ENCODE measurements at regions not wholly inside any gene's neighbourhood (a gene's known extent, or its start where the extent isn't known, plus 50 kb on each side); places are given as distances from the start of the nearest gene placed in this dataset.

DNA sequence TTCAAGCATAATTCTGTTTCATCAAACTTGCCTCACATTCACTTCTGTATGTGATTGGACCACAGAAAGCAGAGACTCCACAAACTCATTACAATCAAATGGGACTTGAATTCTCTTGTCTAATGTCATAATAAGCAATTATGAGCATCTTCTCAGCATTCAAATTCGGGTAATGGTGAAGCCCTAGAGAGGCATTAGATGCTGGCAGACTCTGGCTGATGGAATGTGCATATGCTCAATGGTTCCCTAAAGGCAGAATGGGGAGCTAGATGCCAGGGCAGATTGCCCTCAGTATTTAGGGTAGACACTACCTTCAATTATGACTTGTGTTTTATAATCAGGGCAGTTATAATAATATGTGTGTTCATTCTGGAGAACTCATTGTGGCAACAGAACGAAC lies 127.9 kb downstream of the HDGFL1 start:
- TF ChIP-seq, protein P1, sequence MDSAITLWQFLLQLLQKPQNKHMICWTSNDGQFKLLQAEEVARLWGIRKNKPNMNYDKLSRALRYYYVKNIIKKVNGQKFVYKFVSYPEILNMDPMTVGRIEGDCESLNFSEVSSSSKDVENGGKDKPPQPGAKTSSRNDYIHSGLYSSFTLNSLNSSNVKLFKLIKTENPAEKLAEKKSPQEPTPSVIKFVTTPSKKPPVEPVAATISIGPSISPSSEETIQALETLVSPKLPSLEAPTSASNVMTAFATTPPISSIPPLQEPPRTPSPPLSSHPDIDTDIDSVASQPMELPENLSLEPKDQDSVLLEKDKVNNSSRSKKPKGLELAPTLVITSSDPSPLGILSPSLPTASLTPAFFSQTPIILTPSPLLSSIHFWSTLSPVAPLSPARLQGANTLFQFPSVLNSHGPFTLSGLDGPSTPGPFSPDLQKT (IDR thresholded peaks at IDR 0.05; ENCODE audit: borderline replicate concordance, low read depth, low read length): no peak
- no peak for TF ChIP-seq ZNF174 (tag by site-specific recombination; IDR thresholded peaks at IDR 0.05)
- TF ChIP-seq, protein P2, sequence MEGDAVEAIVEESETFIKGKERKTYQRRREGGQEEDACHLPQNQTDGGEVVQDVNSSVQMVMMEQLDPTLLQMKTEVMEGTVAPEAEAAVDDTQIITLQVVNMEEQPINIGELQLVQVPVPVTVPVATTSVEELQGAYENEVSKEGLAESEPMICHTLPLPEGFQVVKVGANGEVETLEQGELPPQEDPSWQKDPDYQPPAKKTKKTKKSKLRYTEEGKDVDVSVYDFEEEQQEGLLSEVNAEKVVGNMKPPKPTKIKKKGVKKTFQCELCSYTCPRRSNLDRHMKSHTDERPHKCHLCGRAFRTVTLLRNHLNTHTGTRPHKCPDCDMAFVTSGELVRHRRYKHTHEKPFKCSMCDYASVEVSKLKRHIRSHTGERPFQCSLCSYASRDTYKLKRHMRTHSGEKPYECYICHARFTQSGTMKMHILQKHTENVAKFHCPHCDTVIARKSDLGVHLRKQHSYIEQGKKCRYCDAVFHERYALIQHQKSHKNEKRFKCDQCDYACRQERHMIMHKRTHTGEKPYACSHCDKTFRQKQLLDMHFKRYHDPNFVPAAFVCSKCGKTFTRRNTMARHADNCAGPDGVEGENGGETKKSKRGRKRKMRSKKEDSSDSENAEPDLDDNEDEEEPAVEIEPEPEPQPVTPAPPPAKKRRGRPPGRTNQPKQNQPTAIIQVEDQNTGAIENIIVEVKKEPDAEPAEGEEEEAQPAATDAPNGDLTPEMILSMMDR (tag by site-specific recombination; IDR thresholded peaks at IDR 0.05): no peak
